IMR-90 (cell line): ENCODE measurements at regions not wholly inside any gene's neighbourhood (a gene's known extent, or its start where the extent isn't known, plus 50 kb on each side); places are given as distances from the start of the nearest gene placed in this dataset.

Experiments
- ATAC-seq: fragments of 200-7000 bp; cut with Tn5 transposase; 2 replicates; pipeline ENCODE4 v1.9.1; 2020; ENCODE audit warnings: low read depth, mild to moderate bottlenecking, moderate library complexity
- BruUV-seq: library from RNA; stranded (reverse); fragments of 400-500 nt; replicated peaks from 2 replicates; lab custom pipeline; 2021; lab: Mats Ljungman, UMichigan
- CTCF ChIA-PET: fragments of 300-600 bp; formaldehyde crosslinking; extraction: SDS; loops from one replicate; lab custom pipeline; 2021; ENCODE audit warnings: antibody characterized with exemption; lab: Yijun Ruan, JAX
- POLR2A ChIA-PET: fragments of 300-600 bp; sonication (Branson Sonifier 250); formaldehyde crosslinking; loops from one replicate; lab custom pipeline; 2022; ENCODE audit warnings: antibody characterized with exemption; ENCODE audit not compliant: unreplicated experiment; lab: Charles Lee
- DNase-seq: peaks from one replicate; pipeline ENCODE4 v3.0.0; 2013
- H2AFZ ChIP-seq: replicated peaks from 2 replicates; pipeline ENCODE3; 2013; ENCODE audit warnings: low read length, mild to moderate bottlenecking; ENCODE audit not compliant: poor library complexity
- H2AK5ac ChIP-seq: 2 replicates; pipeline ENCODE4 v1.6.1; 2013; ENCODE audit warnings: low read depth, low read length, inconsistent platforms
- H2AK9ac ChIP-seq: replicated peaks from 2 replicates; pipeline ENCODE3; 2013; ENCODE audit warnings: mild to moderate bottlenecking, low read depth, low read length, moderate library complexity; ENCODE audit not compliant: poor library complexity
- H2BK120ac ChIP-seq: 2 replicates; pipeline ENCODE4 v1.6.1; 2013; ENCODE audit warnings: low read depth, low read length, inconsistent platforms
- H2BK15ac ChIP-seq: 3 replicates; pipeline ENCODE4 v1.6.1; 2013; ENCODE audit warnings: low read depth, low read length, inconsistent platforms
- H2BK20ac ChIP-seq: 2 replicates; pipeline ENCODE4 v1.6.1; 2013; ENCODE audit warnings: low read depth, mild to moderate bottlenecking, inconsistent platforms, low read length, moderate library complexity
- H2BK5ac ChIP-seq: 2 replicates; pipeline ENCODE4 v1.6.1; 2013; ENCODE audit warnings: mild to moderate bottlenecking, low read depth, low read length, inconsistent platforms; ENCODE audit not compliant: poor library complexity, severe bottlenecking
- H3K14ac ChIP-seq: replicated peaks from 2 replicates; pipeline ENCODE4 v1.6.1; 2013; ENCODE audit warnings: low read depth, low read length, inconsistent platforms
- H3K18ac ChIP-seq: 2 replicates; pipeline ENCODE4 v1.6.1; 2013; ENCODE audit warnings: low read depth, low read length, control low read depth
- H3K23ac ChIP-seq: 2 replicates; pipeline ENCODE4 v1.6.1; 2013; ENCODE audit warnings: low read depth, low read length, inconsistent platforms
- H3K27ac ChIP-seq: 2 replicates; pipeline ENCODE4 v1.5.1; 2013; ENCODE audit warnings: mild to moderate bottlenecking, control low read depth, low read length; ENCODE audit not compliant: insufficient read depth
- H3K27me3 ChIP-seq: 2 replicates; pipeline ENCODE4 v1.6.1; 2013; ENCODE audit warnings: low read length; ENCODE audit not compliant: control insufficient read depth, insufficient read depth
- H3K36me3 ChIP-seq: 2 replicates; pipeline ENCODE4 v1.6.1; 2013; ENCODE audit warnings: low read length, mixed read lengths; ENCODE audit not compliant: control insufficient read depth, insufficient read depth
- H3K4ac ChIP-seq: 2 replicates; pipeline ENCODE4 v1.6.1; 2013; ENCODE audit warnings: low read depth, low read length, inconsistent platforms
- H3K4me1 ChIP-seq: 2 replicates; pipeline ENCODE4 v1.6.1; 2013; ENCODE audit warnings: low read length, mixed read lengths; ENCODE audit not compliant: control insufficient read depth, insufficient read depth
- H3K4me2 ChIP-seq: 2 replicates; pipeline ENCODE4 v1.6.1; 2013; ENCODE audit warnings: low read depth, mild to moderate bottlenecking, control low read depth, low read length, moderate library complexity
- H3K4me3 ChIP-seq: 2 replicates; pipeline ENCODE4 v1.5.1; 2013; ENCODE audit warnings: low read depth, mild to moderate bottlenecking, control low read depth, low read length, moderate library complexity; ENCODE audit not compliant: insufficient read depth
- H3K56ac ChIP-seq: 2 replicates; pipeline ENCODE4 v1.6.1; 2013; ENCODE audit warnings: low read length, inconsistent platforms; ENCODE audit not compliant: insufficient read depth; ENCODE audit errors: extremely low read depth
- H3K79me1 ChIP-seq, 2 experiments: 2 replicates each; pipeline ENCODE4 v1.6.1; 2013; ENCODE audit warnings: low read length in 2 of 2, inconsistent platforms in 1 of 2, low read depth in 1 of 2
- H3K9ac ChIP-seq: 2 replicates; pipeline ENCODE4 v1.6.1; 2013; ENCODE audit warnings: low read depth, low read length, control low read depth
- H3K9me1 ChIP-seq: 2 replicates; pipeline ENCODE4 v1.6.1; 2013; ENCODE audit warnings: low read length, inconsistent platforms; ENCODE audit not compliant: insufficient read depth
- H3K9me3 ChIP-seq: 2 replicates; pipeline ENCODE4 v1.6.1; 2013; ENCODE audit warnings: low read length; ENCODE audit not compliant: control insufficient read depth, insufficient read depth
- H4K20me1 ChIP-seq: 2 replicates; pipeline ENCODE4 v1.6.1; 2013; ENCODE audit warnings: low read length, inconsistent platforms; ENCODE audit not compliant: insufficient read depth
- H4K5ac ChIP-seq: 2 replicates; pipeline ENCODE4 v1.6.1; 2013; ENCODE audit warnings: mild to moderate bottlenecking, low read depth, low read length, control low read depth
- H4K8ac ChIP-seq, 2 experiments: 2 replicates each; pipeline ENCODE4 v1.6.1; 2013; ENCODE audit warnings: low read depth in 2 of 2, low read length in 2 of 2, control low read depth in 1 of 2, inconsistent platforms in 1 of 2
- H4K91ac ChIP-seq: 2 replicates; pipeline ENCODE4 v1.6.1; 2013; ENCODE audit warnings: low read depth, low read length, inconsistent platforms; ENCODE audit not compliant: insufficient read depth
- BHLHE40 ChIP-seq: fragments of 150-350 bp; IDR thresholded peaks from 2 replicates; pipeline ENCODE4 v1.6.1; 2016; ENCODE audit warnings: mild to moderate bottlenecking, low read depth, low read length
- CEBPB ChIP-seq: IDR thresholded peaks from 2 replicates; pipeline ENCODE4 v1.6.1; 2012; ENCODE audit warnings: low read depth, low read length, improper control_type of control experiment
- CHD1 ChIP-seq: IDR thresholded peaks from 2 replicates; pipeline ENCODE4 v1.6.1; 2012; ENCODE audit warnings: low read depth, low read length, improper control_type of control experiment
- CTCF ChIP-seq: conservative IDR thresholded peaks from 2 replicates; pipeline ENCODE4 v1.5.1; 2012; ENCODE audit warnings: mild to moderate bottlenecking, low read depth, low read length, improper control_type of control experiment
- ELK1 ChIP-seq: fragments of 150-350 bp; IDR thresholded peaks from 2 replicates; pipeline ENCODE4 v1.6.1; 2016; ENCODE audit warnings: low read depth, mild to moderate bottlenecking, low read length, moderate library complexity, borderline replicate concordance
- FOS ChIP-seq: fragments of 150-350 bp; IDR thresholded peaks from 2 replicates; pipeline ENCODE4 v1.6.1; 2016; ENCODE audit warnings: low read depth, low read length
- MAFK ChIP-seq: IDR thresholded peaks from 2 replicates; pipeline ENCODE4 v1.6.1; 2012; ENCODE audit warnings: low read depth, low read length, improper control_type of control experiment
- MAZ ChIP-seq: IDR thresholded peaks from 2 replicates; pipeline ENCODE4 v1.6.1; 2012; ENCODE audit warnings: low read depth, mild to moderate bottlenecking, low read length, improper control_type of control experiment, moderate library complexity, borderline replicate concordance
- MXI1 ChIP-seq: IDR thresholded peaks from 2 replicates; pipeline ENCODE4 v1.6.1; 2012; ENCODE audit warnings: low read depth, mild to moderate bottlenecking, low read length, moderate library complexity, borderline replicate concordance
- NFE2L2 ChIP-seq: fragments of 150-350 bp; IDR thresholded peaks from 2 replicates; pipeline ENCODE4 v1.6.1; 2016; ENCODE audit warnings: low read depth, mild to moderate bottlenecking, low read length
- POLR2A ChIP-seq: IDR thresholded peaks from 2 replicates; pipeline ENCODE4 v1.6.1; 2012; ENCODE audit warnings: mild to moderate bottlenecking, low read depth, low read length
- RAD21 ChIP-seq: IDR thresholded peaks from 2 replicates; pipeline ENCODE4 v1.6.1; 2012; ENCODE audit warnings: low read length, improper control_type of control experiment
- RCOR1 ChIP-seq: IDR thresholded peaks from 2 replicates; pipeline ENCODE4 v1.6.1; 2012; ENCODE audit warnings: mild to moderate bottlenecking, low read length, improper control_type of control experiment; ENCODE audit not compliant: insufficient replicate concordance
- RFX5 ChIP-seq: IDR thresholded peaks from 2 replicates; pipeline ENCODE4 v1.8.0; 2012; ENCODE audit warnings: low read depth, mild to moderate bottlenecking, low read length, moderate library complexity
- SMC3 ChIP-seq: fragments of 150-350 bp; IDR thresholded peaks from 2 replicates; pipeline ENCODE4 v1.6.1; 2016; ENCODE audit warnings: low read depth, mild to moderate bottlenecking, antibody characterized with exemption, low read length, moderate library complexity
- USF2 ChIP-seq: fragments of 150-350 bp; IDR thresholded peaks from 2 replicates; pipeline ENCODE4 v1.6.1; 2017; ENCODE audit warnings: mild to moderate bottlenecking, antibody characterized with exemption, low read length, low read depth
- WGBS, 2 experiments: methylation state at CpG; one replicate each; pipeline versions ENCODE4 v1.1.5 to v1.1.7; 2013; ENCODE audit warnings: missing lambda C conversion rate in 2 of 2; ENCODE audit not compliant: insufficient read length in 1 of 2; ENCODE audit errors: extremely low coverage in 2 of 2; 5-methylcytosine and 5-hydroxymethylcytosine counted together
- dilution Hi-C: fragments of 300-500 bp; cut with HindIII; formaldehyde crosslinking; loops from one replicate; pipeline ENCODE4 v1.14.3; 2018; ENCODE audit warnings: low sequenced_read_pairs; ENCODE audit not compliant: unreplicated experiment
- in situ Hi-C: fragments of 300-500 bp; cut with MboI; formaldehyde crosslinking; loops from 3 replicates; pipeline ENCODE4 v1.14.3; 2019; ENCODE audit warnings: low sequenced_read_pairs, inconsistent platforms, mixed read lengths
- intact Hi-C: fragments of 100-400 bp; cut with micrococcal nuclease; formaldehyde crosslinking; loops from 2 replicates; pipeline ENCODE4 v1.10.0; 2022

- H3K79me1 ChIP-seq, result no peaks in the 10 kb centered on the region
- no peak for TF ChIP-seq CHD1
- no peak for TF ChIP-seq RAD21
- TF ChIP-seq CEBPB, result no peak
- no peak for TF ChIP-seq USF2
- no peak for TF ChIP-seq BHLHE40
- no peak for TF ChIP-seq RFX5
- no peak for TF ChIP-seq POLR2A
- TF ChIP-seq MAZ, result no peak
- TF ChIP-seq ELK1, result no peak
- no peak for TF ChIP-seq MXI1
- TF ChIP-seq RCOR1, result no peak
- no peak for TF ChIP-seq MAFK
- no peak for TF ChIP-seq SMC3
- TF ChIP-seq NFE2L2, result no peak
- no peak for TF ChIP-seq CTCF
- no peak for TF ChIP-seq FOS
- peaks cover 2% of the 10 kb centered on the region; the same call in 1 of the 2 replicates for H3K4me1 ChIP-seq
- H3K4ac ChIP-seq, result no peak overlapping the region
- H3K14ac ChIP-seq, result no peak overlapping the region
- H2AK9ac ChIP-seq, result no peak overlapping the region
- H3K27me3 ChIP-seq, result peaks cover 9% of the 10 kb centered on the region
- no peak overlapping the region for H2BK5ac ChIP-seq
- no peak overlapping the region for H3K18ac ChIP-seq
- CTCF ChIA-PET, result no interaction called here
- no peak overlapping the region for H2BK120ac ChIP-seq
- in situ Hi-C loops, result no loop called here
- H2BK15ac ChIP-seq, result no peak overlapping the region
- H3K56ac ChIP-seq, result no peak overlapping the region
- H3K27ac ChIP-seq, result no peak overlapping the region
- H2BK20ac ChIP-seq, result no peak overlapping the region
- H3K9ac ChIP-seq, result no peak overlapping the region
- no peak overlapping the region for H2AK5ac ChIP-seq
- DNase-seq (no peak), ATAC-seq (no peak)
- H3K4me2 ChIP-seq, result no peak overlapping the region
- no peaks in the 10 kb centered on the region for H3K36me3 ChIP-seq
- no peaks in the 10 kb centered on the region for H3K9me1 ChIP-seq
- H4K8ac ChIP-seq, result no peak overlapping the region
- H4K20me1 ChIP-seq, result no peaks in the 10 kb centered on the region
- no peak overlapping the region for H4K5ac ChIP-seq
- no TSS peak for BruUV-seq
- peaks cover 8% of the 10 kb centered on the region for H3K9me3 ChIP-seq
- H3K4me3 ChIP-seq, result no peak overlapping the region
- no CpG with 5 or more reads among the region's 7 CpGs for WGBS, 2 experiments
- intact Hi-C loops, result no loop called here
- no peak overlapping the region for H3K23ac ChIP-seq
- no peak overlapping the region for H2AFZ ChIP-seq
- dilution Hi-C loops, result no loop called here
- H4K91ac ChIP-seq, result no peak overlapping the region
- POLR2A ChIA-PET, result no interaction called here
Observed at GRCh38 chr6:2517855-2518473, 232.8 kb downstream of the MYLK4 start.
